Fibroblast of the aortic adventitia (primary cell): ENCODE measurements at regions not wholly inside any gene's neighbourhood (a gene's known extent, or its start where the extent isn't known, plus 50 kb on each side); places are given as distances from the start of the nearest gene placed in this dataset.

Experiments
- DNase-seq: peaks from one replicate; pipeline ENCODE4 v3.0.0-alpha.2; 2010; ENCODE audit warnings: low read depth
- H3K4me3 ChIP-seq: 2 replicates; pipeline ENCODE4 v1.5.1; 2011; ENCODE audit warnings: low read depth, mild to moderate bottlenecking, control low read depth, low read length, moderate library complexity
- CTCF ChIP-seq: IDR thresholded peaks from 2 replicates; pipeline ENCODE4 v1.5.1; 2011; ENCODE audit warnings: mild to moderate bottlenecking, low read length, control low read depth, inconsistent platforms; ENCODE audit not compliant: insufficient read depth

- no peak overlapping the region for H3K4me3 ChIP-seq
- DNase-seq, result no peak
- TF ChIP-seq CTCF, result no peak
These were observed 55.7 kb upstream of the TMEM33 start for GRCh38 chr4:41879552-41879951.

DNA sequence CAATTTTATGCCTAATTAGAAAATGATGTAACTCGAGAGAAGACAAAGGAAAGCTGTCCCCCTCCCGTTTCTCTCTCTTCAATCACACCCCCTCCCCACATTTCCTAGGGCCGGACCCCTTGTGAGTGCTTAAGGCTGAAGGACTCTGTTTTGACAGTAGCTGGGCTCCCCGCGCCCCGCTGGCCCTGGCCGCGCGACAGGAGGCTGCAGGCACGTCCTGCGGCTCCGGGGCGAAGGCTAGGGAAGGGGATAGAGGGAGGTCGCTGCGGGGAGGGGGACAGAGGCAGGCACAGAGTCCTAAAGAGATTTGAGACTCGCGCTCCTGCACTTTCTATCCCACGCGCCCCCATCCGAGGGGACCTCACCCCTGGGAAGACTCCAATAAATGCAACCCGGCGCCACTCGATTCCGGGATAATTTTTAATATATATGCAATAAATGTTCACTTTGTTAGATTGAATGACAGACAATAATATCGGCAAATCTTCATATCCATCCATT, 56.2 kb upstream of the TMEM33 start:
- TF ChIP-seq CTCF, result no peak
- DNase-seq, result no peak
- no peak overlapping the region for H3K4me3 ChIP-seq

DNA sequence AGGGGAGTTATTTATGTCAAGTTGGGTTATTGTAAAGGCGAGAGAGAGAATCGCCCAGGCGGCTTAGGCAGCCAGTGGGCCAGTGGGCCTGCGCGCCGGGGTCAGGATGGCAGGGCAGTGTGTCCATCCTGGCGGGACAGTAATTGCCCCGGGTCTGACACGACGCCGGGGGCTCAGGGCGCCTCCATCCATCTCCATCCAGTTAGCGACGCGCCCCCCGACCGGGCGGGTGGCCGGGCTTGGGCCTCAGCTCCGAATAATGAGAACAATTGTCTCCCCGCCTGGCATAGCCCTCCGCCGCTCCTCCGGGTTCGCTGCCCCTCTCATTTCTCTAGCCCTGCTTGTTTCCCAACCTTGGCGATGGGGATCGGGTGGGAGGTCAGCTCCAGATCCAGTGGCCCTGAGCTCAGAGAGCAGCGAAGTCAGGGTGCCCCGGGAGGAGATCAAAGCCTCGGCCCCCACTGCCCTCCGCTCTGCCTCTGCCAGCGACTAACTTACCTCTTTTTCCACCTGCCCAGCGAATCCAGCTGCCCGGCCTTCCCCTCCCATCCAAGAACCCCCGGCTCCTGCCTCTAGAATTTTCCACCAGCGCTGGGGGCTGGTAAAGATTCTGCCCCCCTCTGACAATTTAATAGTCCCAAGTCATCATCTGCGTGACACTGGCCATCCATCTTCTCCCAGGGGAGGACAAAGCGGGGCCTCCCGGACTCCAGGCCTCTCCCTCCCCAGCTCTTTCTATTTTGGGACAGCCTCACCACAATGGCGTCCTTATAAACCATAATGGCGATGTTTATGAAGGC, 56.9 kb upstream of the TMEM33 start:
- no peak for TF ChIP-seq CTCF
- H3K4me3 ChIP-seq, result no peak overlapping the region
- DNase-seq, result no peak

DNA sequence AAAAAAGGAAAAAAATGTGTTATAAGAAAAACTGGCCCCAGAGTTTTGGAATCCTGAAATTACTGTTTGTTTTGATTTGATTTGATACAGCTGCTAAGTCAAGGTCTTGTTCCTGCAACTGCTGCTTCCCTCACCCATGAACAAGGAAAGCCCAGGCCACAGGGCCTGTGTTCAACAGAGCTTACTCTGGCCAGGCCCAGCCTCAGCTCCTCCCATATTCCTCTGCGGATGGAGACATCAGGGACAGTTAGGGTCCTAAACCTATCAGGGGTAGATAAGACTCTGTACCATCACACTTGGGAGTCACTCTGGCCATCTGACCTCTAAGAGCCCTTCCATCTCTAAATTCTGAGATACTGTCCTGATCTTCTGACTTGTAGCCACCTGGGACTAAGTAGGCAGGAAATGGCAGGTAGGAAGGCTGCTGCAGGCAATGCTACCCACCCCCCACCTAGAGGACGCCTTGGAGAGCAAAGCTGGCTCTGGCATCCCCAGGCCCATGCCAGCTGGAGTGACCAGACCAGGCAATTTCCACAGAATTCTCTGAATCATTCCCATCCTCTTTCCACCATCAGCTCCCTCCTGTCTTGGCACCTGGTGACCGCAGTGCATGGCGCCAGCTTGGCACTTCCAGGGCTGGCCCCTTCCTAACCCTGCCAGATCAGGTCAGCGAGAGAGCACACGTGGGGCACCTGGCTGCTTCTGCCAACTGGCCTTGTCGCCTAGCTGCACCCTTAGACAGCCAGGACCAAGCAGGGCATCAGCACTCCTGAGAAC, 58.0 kb upstream of the TMEM33 start:
- DNase-seq, result no peak
- TF ChIP-seq CTCF, result no peak
- H3K4me3 ChIP-seq, result no peak overlapping the region

DNA sequence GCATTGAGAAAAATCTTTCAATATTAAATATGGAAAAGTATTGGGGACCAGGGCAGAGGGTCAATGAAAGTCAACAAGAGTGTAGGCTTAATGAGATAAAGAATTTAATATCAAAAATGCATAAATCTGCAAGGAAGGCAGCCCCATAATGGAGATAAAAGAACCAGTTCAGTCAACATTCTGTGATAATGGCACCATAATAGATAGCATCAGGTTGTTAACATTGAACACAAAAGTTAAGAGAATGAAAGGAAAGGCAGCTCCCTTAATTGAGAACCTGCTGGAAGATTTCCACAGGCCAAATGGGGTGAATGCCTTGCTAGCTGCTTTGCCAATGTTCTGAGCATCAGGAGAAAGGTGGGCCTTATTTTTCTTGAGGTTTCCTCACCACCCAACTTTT, 60.4 kb upstream of the TMEM33 start:
- H3K4me3 ChIP-seq, result no peak overlapping the region
- TF ChIP-seq CTCF, result no peak
- no peak for DNase-seq

DNA sequence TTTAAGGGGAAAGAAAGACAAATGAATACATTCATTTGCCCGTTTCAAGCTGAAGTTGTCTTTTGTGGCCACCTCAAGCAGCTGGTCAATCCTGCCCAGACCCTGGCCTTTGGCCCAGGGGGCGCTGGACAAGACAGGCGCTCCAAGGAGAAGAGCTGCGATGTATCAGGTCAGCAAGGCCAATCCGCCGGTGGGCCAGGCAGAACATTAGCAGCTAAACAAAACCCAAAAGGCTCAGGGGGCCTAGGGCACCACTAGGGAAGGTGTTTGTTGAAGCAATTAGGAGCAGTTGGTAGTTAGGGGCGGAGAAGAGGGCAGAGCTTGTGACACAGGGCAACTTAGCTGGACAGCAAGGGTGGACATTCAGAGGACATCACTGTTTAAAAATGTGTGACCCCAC, 60.8 kb upstream of the TMEM33 start:
- no peak for TF ChIP-seq CTCF
- DNase-seq, result no peak
- H3K4me3 ChIP-seq, result no peak overlapping the region
